ENCODE measurements at regions not wholly inside any gene's neighbourhood (a gene's known extent, or its start where the extent isn't known, plus 50 kb on each side); places are given as distances from the start of the nearest gene placed in this dataset.
"Not testable (repeated sequence)": the region's sequence is repeated elsewhere in the genome, so short reads cannot be mapped to it uniquely, and the experiment has no call there.

GRCh38 chr17:20674374-20674773 is 94.8 kb downstream of the CDRT15L2 start:
- not testable (repeated sequence) for TF ChIP-seq CTCF (IDR thresholded peaks at IDR 0.05; ENCODE audit: low read length); EZH2phosphoT487 (IDR thresholded peaks at IDR 0.05; ENCODE audit: low read length); EZH2 (optimal IDR thresholded peaks at IDR 0.05; ENCODE audit: low read depth, low read length)

All from MM.1S (cell line).